Activated T-helper 17 cell treated with anti-CD3 and anti-CD28 coated beads, Interleukin-2, amount 50 U/mL, for 72 hours (primary cell): ENCODE measurements at regions not wholly inside any gene's neighbourhood (a gene's known extent, or its start where the extent isn't known, plus 50 kb on each side); places are given as distances from the start of the nearest gene placed in this dataset.

ENCODE experiments used
- ATAC-seq: fragments of 150-1000 bp; cut with Tn5 transposase; replicated peaks from 2 replicates; pipeline ENCODE4 v1.10.0; 2021; ENCODE audit warnings: mild to moderate bottlenecking, moderate library complexity
- H3K27ac Mint-ChIP-seq: one replicate; pipeline ENCODE4 v1.8.0; 2022; ENCODE audit warnings: mixed read lengths
- H3K27me3 Mint-ChIP-seq: one replicate; pipeline ENCODE4 v1.8.0; 2022; ENCODE audit warnings: mixed read lengths
- H3K36me3 Mint-ChIP-seq: one replicate; pipeline ENCODE4 v1.8.0; 2022; ENCODE audit warnings: low read depth, mild to moderate bottlenecking, mixed read lengths
- H3K4me1 Mint-ChIP-seq: one replicate; pipeline ENCODE4 v1.8.0; 2022; ENCODE audit warnings: mixed read lengths
- H3K4me3 Mint-ChIP-seq: one replicate; pipeline ENCODE4 v1.8.0; 2022; ENCODE audit warnings: mild to moderate bottlenecking, mixed read lengths
- H3K9me3 Mint-ChIP-seq: one replicate; pipeline ENCODE4 v1.8.0; 2022; ENCODE audit warnings: mixed read lengths

GRCh38 chr20:40506537-40506939 lies 182.5 kb downstream of the MAFB start:
- no peak overlapping the region for H3K27ac Mint-ChIP-seq
- H3K36me3 Mint-ChIP-seq: no peaks in the 10 kb centered on the region
- no peak overlapping the region for H3K4me3 Mint-ChIP-seq

GRCh38 chr20:40503119-40503518 lies 185.9 kb downstream of the MAFB start:
- Mint-ChIP-seq H3K27ac (no peak overlapping the region), H3K9me3 (no peaks in the 10 kb centered on the region), H3K27me3 (peaks cover 3% of the 10 kb centered on the region), H3K4me1 (no peaks in the 10 kb centered on the region), H3K36me3 (no peaks in the 10 kb centered on the region), H3K4me3 (no peak overlapping the region)
- no peak for ATAC-seq

More at GRCh38 chr20:40506537-40506939, 182.5 kb downstream of the MAFB start:
- peak; percentile 12 for ATAC-seq
- no peaks in the 10 kb centered on the region for H3K4me1 Mint-ChIP-seq
- no peaks in the 10 kb centered on the region for H3K27me3 Mint-ChIP-seq
- no peaks in the 10 kb centered on the region for H3K9me3 Mint-ChIP-seq

- Mint-ChIP-seq H3K27ac (no peak overlapping the region), H3K9me3 (no peaks in the 10 kb centered on the region), H3K36me3 (no peaks in the 10 kb centered on the region), H3K27me3 (peaks cover 3% of the 10 kb centered on the region), H3K4me1 (no peaks in the 10 kb centered on the region), H3K4me3 (no peak overlapping the region)
- no peak for ATAC-seq
Measured at GRCh38 chr20:40502576-40502975, 186.5 kb downstream of the MAFB start.

- no peak overlapping the region for H3K4me3 Mint-ChIP-seq
Measured at GRCh38 chr20:40499391-40499790, 189.6 kb downstream of the MAFB start.

GRCh38 chr20:40497899-40498691 lies 190.9 kb downstream of the MAFB start:
- H3K4me1 Mint-ChIP-seq: no peaks in the 10 kb centered on the region
- H3K4me3 Mint-ChIP-seq: no peak overlapping the region
- peaks cover 6% of the 10 kb centered on the region for H3K27me3 Mint-ChIP-seq
- no peak overlapping the region for H3K27ac Mint-ChIP-seq
- ATAC-seq: peak; percentile 9
- H3K36me3 Mint-ChIP-seq: no peaks in the 10 kb centered on the region
- H3K9me3 Mint-ChIP-seq: no peaks in the 10 kb centered on the region

More at GRCh38 chr20:40499391-40499790, 189.6 kb downstream of the MAFB start:
- H3K4me1 Mint-ChIP-seq: no peaks in the 10 kb centered on the region
- H3K27me3 Mint-ChIP-seq: peaks cover 6% of the 10 kb centered on the region
- H3K9me3 Mint-ChIP-seq: no peaks in the 10 kb centered on the region
- ATAC-seq: no peak
- no peaks in the 10 kb centered on the region for H3K36me3 Mint-ChIP-seq
- H3K27ac Mint-ChIP-seq: no peak overlapping the region

GRCh38 chr20:40495956-40496355 lies 193.1 kb downstream of the MAFB start:
- Mint-ChIP-seq H3K4me3 (no peak overlapping the region), H3K9me3 (no peaks in the 10 kb centered on the region), H3K27ac (no peak overlapping the region), H3K27me3 (peaks cover 6% of the 10 kb centered on the region), H3K4me1 (no peaks in the 10 kb centered on the region), H3K36me3 (no peaks in the 10 kb centered on the region)
- ATAC-seq: no peak

- Mint-ChIP-seq H3K27ac (no peak overlapping the region), H3K36me3 (no peaks in the 10 kb centered on the region), H3K27me3 (peaks cover 3% of the 10 kb centered on the region), H3K4me3 (no peak overlapping the region), H3K4me1 (no peaks in the 10 kb centered on the region), H3K9me3 (no peaks in the 10 kb centered on the region)
- ATAC-seq: no peak
Measured at GRCh38 chr20:40494248-40494647, 194.8 kb downstream of the MAFB start.

- no peaks in the 10 kb centered on the region for H3K9me3 Mint-ChIP-seq
- H3K4me1 Mint-ChIP-seq: no peaks in the 10 kb centered on the region
- no peak overlapping the region for H3K4me3 Mint-ChIP-seq
- H3K27ac Mint-ChIP-seq: no peak overlapping the region
- peaks cover 3% of the 10 kb centered on the region for H3K27me3 Mint-ChIP-seq
- H3K36me3 Mint-ChIP-seq: no peaks in the 10 kb centered on the region
- ATAC-seq: no peak
Measured at GRCh38 chr20:40493549-40493948, 195.5 kb downstream of the MAFB start.

- Mint-ChIP-seq H3K27me3 (peaks cover 3% of the 10 kb centered on the region), H3K27ac (no peak overlapping the region), H3K4me1 (no peaks in the 10 kb centered on the region), H3K9me3 (no peaks in the 10 kb centered on the region), H3K4me3 (no peak overlapping the region), H3K36me3 (no peaks in the 10 kb centered on the region)
- ATAC-seq: no peak
Measured at GRCh38 chr20:40493071-40493470, 196.0 kb downstream of the MAFB start.

- Mint-ChIP-seq H3K36me3 (no peaks in the 10 kb centered on the region), H3K27me3 (peaks cover 3% of the 10 kb centered on the region), H3K27ac (no peak overlapping the region), H3K4me3 (no peak overlapping the region), H3K4me1 (no peaks in the 10 kb centered on the region), H3K9me3 (no peaks in the 10 kb centered on the region)
- no peak for ATAC-seq
Measured at GRCh38 chr20:40491009-40491590, 197.9 kb downstream of the MAFB start.

GRCh38 chr20:40489886-40490285 lies 199.2 kb downstream of the MAFB start:
- H3K4me3 Mint-ChIP-seq: no peak overlapping the region
- no peaks in the 10 kb centered on the region for H3K9me3 Mint-ChIP-seq
- peaks cover 7% of the 10 kb centered on the region for H3K27me3 Mint-ChIP-seq
- no peaks in the 10 kb centered on the region for H3K4me1 Mint-ChIP-seq
- no peak overlapping the region for H3K27ac Mint-ChIP-seq
- no peak for ATAC-seq
- H3K36me3 Mint-ChIP-seq: no peaks in the 10 kb centered on the region

GRCh38 chr20:40488401-40488800 lies 200.6 kb downstream of the MAFB start:
- Mint-ChIP-seq H3K4me3 (no peak overlapping the region), H3K4me1 (no peaks in the 10 kb centered on the region), H3K27ac (no peak overlapping the region), H3K9me3 (no peaks in the 10 kb centered on the region), H3K27me3 (peaks cover 4% of the 10 kb centered on the region), H3K36me3 (no peaks in the 10 kb centered on the region)
- ATAC-seq: no peak

- H3K27ac Mint-ChIP-seq: no peak overlapping the region
- no peaks in the 10 kb centered on the region for H3K4me1 Mint-ChIP-seq
- no peak for ATAC-seq
- no peaks in the 10 kb centered on the region for H3K36me3 Mint-ChIP-seq
- peaks cover 8% of the 10 kb centered on the region for H3K27me3 Mint-ChIP-seq
- H3K4me3 Mint-ChIP-seq: no peak overlapping the region
- no peaks in the 10 kb centered on the region for H3K9me3 Mint-ChIP-seq
Measured at GRCh38 chr20:40486297-40486696, 202.7 kb downstream of the MAFB start.

GRCh38 chr20:40481743-40482458 lies 207.1 kb downstream of the MAFB start:
- ATAC-seq: no peak
- peaks cover 16% of the 10 kb centered on the region for H3K27me3 Mint-ChIP-seq
- no peaks in the 10 kb centered on the region for H3K9me3 Mint-ChIP-seq
- H3K4me3 Mint-ChIP-seq: no peak overlapping the region
- no peaks in the 10 kb centered on the region for H3K36me3 Mint-ChIP-seq
- H3K4me1 Mint-ChIP-seq: no peaks in the 10 kb centered on the region
- no peak overlapping the region for H3K27ac Mint-ChIP-seq

- Mint-ChIP-seq H3K27me3 (peaks cover 20% of the 10 kb centered on the region), H3K9me3 (no peaks in the 10 kb centered on the region), H3K27ac (no peak overlapping the region), H3K4me3 (no peak overlapping the region), H3K36me3 (no peaks in the 10 kb centered on the region), H3K4me1 (no peaks in the 10 kb centered on the region)
- no peak for ATAC-seq
Measured at GRCh38 chr20:40481337-40481736, 207.7 kb downstream of the MAFB start.
